ENCODE measurements at regions not wholly inside any gene's neighbourhood (a gene's known extent, or its start where the extent isn't known, plus 50 kb on each side); places are given as distances from the start of the nearest gene placed in this dataset.

- no peak for DNase-seq
Measured at GRCh38 chrX:38890326-38890725, 89.1 kb downstream of the MID1IP1 start.

GRCh38 chrX:38890963-38891362 lies 89.7 kb downstream of the MID1IP1 start:
- DNase-seq, result no peak

- no peak for DNase-seq
Measured at GRCh38 chrX:38891641-38892413, 90.6 kb downstream of the MID1IP1 start.

GRCh38 chrX:38893441-38893840 lies 92.2 kb downstream of the MID1IP1 start:
- DNase-seq, result no peak

GRCh38 chrX:38895775-38896174 lies 94.5 kb downstream of the MID1IP1 start:
- DNase-seq, result no peak

GRCh38 chrX:38896724-38897298 lies 95.6 kb downstream of the MID1IP1 start:
- no peak for DNase-seq

- no peak for DNase-seq
Measured at GRCh38 chrX:38898261-38898660, 97.0 kb downstream of the MID1IP1 start.

- DNase-seq, result no peak
Measured at GRCh38 chrX:38899650-38900049, 98.4 kb downstream of the MID1IP1 start.

GRCh38 chrX:38900719-38901118 lies 99.5 kb downstream of the MID1IP1 start:
- no peak for DNase-seq

GRCh38 chrX:38902972-38903492 lies 101.8 kb downstream of the MID1IP1 start:
- DNase-seq, result no peak

- DNase-seq, result no peak
Measured at GRCh38 chrX:38916801-38917200, 115.5 kb downstream of the MID1IP1 start.

GRCh38 chrX:38917954-38918353 lies 116.7 kb downstream of the MID1IP1 start:
- no peak for DNase-seq

GRCh38 chrX:38919202-38919601 lies 117.9 kb downstream of the MID1IP1 start:
- DNase-seq, result no peak

GRCh38 chrX:38919853-38920528 lies 118.7 kb downstream of the MID1IP1 start:
- DNase-seq, result no peak

GRCh38 chrX:38923451-38923969 lies 122.3 kb downstream of the MID1IP1 start:
- no peak for DNase-seq

- DNase-seq, result no peak
Measured at GRCh38 chrX:38927592-38927991, 126.3 kb downstream of the MID1IP1 start.

- no peak for DNase-seq
Measured at GRCh38 chrX:38929966-38930421, 128.7 kb downstream of the MID1IP1 start.

- DNase-seq, result no peak
Measured at GRCh38 chrX:38930474-38930873, 129.2 kb downstream of the MID1IP1 start.

- DNase-seq, result no peak
Measured at GRCh38 chrX:38935561-38935960, 134.3 kb downstream of the MID1IP1 start.

- DNase-seq, result no peak
Measured at GRCh38 chrX:38937400-38937799, 136.1 kb downstream of the MID1IP1 start.

- no peak for DNase-seq
Measured at GRCh38 chrX:38937926-38938325, 136.7 kb downstream of the MID1IP1 start.

GRCh38 chrX:38939067-38939466 lies 137.8 kb downstream of the MID1IP1 start:
- DNase-seq, result no peak

GRCh38 chrX:38940547-38940946 lies 139.3 kb downstream of the MID1IP1 start:
- DNase-seq, result no peak

GRCh38 chrX:38941675-38942074 lies 140.4 kb downstream of the MID1IP1 start:
- DNase-seq, result no peak
